B cell (primary cell): ENCODE measurements at regions not wholly inside any gene's neighbourhood (a gene's known extent, or its start where the extent isn't known, plus 50 kb on each side); places are given as distances from the start of the nearest gene placed in this dataset.

Experiments used
- EZH2 ChIP-seq: IDR thresholded peaks from 2 replicates; pipeline ENCODE4 v1.6.1; 2012; ENCODE audit warnings: borderline replicate concordance, low read depth, mild to moderate bottlenecking, moderate library complexity, low read length; ENCODE audit not compliant: insufficient read depth, poor library complexity, severe bottlenecking
- TF ChIP-seq, protein P1 (sequence below): fragments of 200-600 bp; IDR thresholded peaks from one replicate; pipeline ENCODE4 v1.8.0; 2022; ENCODE audit warnings: antibody characterized with exemption, mild to moderate bottlenecking

DNA sequence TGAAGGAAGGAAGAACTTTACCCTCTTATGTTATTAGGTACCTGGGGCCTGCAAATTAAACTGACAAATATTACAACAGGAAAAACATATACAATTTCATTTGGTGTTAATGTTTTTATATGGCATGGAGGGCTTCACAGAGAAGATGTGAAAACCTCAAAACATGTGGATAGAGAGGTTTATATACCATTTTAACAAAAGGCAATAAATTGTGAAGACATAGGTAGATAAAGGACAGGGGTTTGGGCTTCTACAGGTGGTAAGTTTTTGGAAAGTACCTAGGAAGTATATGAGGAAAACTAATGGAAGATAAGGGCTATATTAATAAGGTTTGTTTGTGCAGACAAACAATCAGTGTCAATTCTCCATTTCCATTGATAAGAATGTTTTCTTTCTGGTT, 95.1 kb upstream of the ATF7IP start:
- TF ChIP-seq, protein P1, sequence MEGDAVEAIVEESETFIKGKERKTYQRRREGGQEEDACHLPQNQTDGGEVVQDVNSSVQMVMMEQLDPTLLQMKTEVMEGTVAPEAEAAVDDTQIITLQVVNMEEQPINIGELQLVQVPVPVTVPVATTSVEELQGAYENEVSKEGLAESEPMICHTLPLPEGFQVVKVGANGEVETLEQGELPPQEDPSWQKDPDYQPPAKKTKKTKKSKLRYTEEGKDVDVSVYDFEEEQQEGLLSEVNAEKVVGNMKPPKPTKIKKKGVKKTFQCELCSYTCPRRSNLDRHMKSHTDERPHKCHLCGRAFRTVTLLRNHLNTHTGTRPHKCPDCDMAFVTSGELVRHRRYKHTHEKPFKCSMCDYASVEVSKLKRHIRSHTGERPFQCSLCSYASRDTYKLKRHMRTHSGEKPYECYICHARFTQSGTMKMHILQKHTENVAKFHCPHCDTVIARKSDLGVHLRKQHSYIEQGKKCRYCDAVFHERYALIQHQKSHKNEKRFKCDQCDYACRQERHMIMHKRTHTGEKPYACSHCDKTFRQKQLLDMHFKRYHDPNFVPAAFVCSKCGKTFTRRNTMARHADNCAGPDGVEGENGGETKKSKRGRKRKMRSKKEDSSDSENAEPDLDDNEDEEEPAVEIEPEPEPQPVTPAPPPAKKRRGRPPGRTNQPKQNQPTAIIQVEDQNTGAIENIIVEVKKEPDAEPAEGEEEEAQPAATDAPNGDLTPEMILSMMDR = no peak
- TF ChIP-seq EZH2 = no peak
